ENCODE measurements at regions not wholly inside any gene's neighbourhood (a gene's known extent, or its start where the extent isn't known, plus 50 kb on each side); places are given as distances from the start of the nearest gene placed in this dataset.

DNA sequence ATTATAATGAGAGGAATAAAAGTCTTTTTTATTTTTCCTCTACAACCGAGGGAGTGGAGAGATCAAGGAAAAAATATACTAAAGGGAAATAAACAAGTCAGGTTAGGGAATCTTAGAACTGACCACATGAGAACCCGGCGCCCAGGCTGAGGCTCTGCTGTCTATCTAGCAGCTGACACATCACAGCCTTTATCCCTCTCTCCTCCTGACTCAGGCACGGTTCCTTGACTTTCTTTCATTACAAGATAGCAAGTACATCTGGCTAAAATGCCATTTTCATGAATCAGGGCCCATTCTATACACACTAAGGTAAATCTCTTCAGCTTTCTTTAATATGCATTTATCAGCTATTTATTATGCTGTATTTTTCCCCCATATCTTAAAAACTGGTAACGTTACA lies 296.0 kb downstream of the TMX3 start:
- TF ChIP-seq, protein P1, sequence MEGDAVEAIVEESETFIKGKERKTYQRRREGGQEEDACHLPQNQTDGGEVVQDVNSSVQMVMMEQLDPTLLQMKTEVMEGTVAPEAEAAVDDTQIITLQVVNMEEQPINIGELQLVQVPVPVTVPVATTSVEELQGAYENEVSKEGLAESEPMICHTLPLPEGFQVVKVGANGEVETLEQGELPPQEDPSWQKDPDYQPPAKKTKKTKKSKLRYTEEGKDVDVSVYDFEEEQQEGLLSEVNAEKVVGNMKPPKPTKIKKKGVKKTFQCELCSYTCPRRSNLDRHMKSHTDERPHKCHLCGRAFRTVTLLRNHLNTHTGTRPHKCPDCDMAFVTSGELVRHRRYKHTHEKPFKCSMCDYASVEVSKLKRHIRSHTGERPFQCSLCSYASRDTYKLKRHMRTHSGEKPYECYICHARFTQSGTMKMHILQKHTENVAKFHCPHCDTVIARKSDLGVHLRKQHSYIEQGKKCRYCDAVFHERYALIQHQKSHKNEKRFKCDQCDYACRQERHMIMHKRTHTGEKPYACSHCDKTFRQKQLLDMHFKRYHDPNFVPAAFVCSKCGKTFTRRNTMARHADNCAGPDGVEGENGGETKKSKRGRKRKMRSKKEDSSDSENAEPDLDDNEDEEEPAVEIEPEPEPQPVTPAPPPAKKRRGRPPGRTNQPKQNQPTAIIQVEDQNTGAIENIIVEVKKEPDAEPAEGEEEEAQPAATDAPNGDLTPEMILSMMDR (conservative IDR thresholded peaks at IDR 0.05): no peak
- no peak overlapping the region for H3K27ac ChIP-seq

DNA sequence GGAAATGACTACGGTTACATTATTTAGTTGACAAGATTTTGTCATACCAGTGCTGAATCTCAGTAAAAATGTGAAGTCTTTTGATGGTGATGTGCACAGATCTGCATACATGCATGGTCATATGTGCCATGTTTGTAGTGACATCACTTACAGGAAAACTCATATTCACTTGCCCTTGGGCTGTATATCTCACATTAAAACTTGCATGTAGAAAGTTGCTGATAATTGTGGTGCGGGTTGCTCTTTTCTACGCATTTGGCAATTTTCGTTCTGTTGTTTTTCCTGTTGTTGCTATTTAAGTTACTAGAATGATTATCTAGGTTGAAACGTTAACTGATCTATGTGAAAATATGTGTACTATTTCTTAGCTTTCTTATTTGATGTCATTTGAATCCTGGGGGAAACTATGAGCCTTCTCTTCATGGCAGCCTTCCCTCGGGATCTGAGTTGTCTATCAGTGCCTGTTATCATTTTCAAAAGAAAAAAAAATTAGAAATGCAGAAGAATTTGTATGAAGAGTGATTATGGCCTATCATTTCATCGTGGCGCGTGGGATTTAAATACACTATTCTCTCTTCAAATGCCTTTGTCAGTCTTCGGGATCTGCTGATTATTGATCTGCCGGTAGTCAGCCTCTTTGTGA lies 296.6 kb downstream of the TMX3 start:
- TF ChIP-seq, protein P1 (conservative IDR thresholded peaks at IDR 0.05): no peak
- H3K27ac ChIP-seq: no peak overlapping the region

DNA sequence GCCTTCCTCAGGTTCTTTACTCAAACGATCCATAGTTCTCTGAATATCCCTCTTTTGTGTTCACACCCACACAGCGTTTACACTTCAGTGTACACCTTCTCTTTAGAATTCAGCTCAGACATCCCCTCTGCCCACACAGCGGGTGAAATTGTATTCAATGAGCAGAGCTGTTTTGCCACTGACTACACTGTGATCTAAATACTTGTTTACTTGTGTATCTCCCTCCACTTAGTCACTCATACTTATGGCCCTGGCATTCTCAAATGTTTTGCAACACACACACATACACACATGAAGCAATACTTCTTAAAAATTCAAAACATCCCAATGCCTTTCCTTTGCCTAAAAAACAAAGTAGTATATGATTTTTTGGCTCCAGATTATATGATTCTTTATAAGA lies 297.1 kb downstream of the TMX3 start:
- TF ChIP-seq, protein P1 (conservative IDR thresholded peaks at IDR 0.05): no peak
- no peak overlapping the region for H3K27ac ChIP-seq

DNA sequence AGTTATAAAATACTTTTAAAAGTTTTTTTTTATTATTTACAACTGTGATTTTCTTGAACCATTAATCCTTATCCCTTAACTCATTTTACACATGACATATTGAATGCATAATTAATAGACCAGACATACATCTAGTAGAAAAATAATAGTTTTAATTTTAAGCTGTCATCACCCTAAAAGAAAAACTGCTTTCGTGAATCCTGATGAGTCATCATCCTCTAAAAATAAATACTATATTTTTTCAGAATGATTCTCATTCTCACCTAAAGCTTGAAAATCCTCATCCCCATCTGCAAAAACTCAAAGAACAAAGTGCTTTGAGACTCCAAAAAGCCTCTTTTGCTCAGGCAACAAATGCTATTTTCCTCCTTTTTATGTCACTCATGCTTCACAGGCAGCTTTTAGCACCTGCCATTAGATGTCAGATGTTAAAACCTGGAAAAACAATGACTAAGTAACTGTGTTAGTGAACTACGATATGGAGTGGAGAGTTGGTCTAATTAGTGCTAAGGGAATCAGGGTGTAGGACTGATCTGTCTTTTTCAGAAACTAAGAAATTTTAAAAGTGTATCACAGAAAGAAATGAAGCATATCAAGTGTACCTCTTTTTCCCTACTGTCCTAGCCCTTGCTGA lies 297.6 kb downstream of the TMX3 start:
- TF ChIP-seq, protein P1 (conservative IDR thresholded peaks at IDR 0.05): no peak
- no peak overlapping the region for H3K27ac ChIP-seq

DNA sequence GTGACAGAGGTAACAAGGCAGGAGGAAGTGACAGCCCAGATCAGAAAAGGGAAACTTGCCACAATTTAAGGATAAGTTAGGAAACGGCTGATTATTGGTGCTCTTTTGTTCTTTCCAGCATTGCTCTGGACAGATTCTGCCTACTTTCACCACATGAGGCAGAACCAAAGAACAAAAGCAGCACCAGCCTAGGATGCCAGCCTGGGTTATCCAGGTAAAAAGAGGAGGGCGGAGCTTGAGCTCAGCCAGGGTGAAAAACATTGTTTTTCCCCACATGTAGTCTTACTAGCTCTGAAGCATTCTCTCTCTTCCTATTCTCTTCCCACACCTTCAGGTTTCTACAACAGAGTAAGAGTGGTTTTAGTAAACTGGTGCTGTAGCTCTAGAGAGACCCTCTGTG lies 300.5 kb downstream of the TMX3 start:
- no peak overlapping the region for H3K27ac ChIP-seq

DNA sequence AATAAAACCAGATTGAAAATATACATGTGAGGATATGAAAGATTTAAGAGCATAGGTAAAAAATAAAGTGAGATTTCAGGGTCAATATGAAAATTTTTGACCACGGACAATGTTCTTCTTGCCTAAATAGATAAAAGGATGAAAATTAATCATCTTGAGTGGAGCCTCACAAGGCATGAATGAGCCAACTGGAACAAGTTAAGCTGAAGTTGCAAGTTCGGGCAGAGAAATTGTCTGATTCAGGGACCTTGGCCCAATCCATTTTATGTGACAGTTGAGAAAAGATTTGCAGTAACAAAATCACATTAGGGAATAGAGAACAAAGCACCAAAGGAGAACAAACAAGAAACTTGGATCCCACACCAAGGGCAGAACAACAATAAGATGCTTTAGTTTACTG lies 305.3 kb downstream of the TMX3 start:
- no peak overlapping the region for H3K27ac ChIP-seq
- TF ChIP-seq, protein P1 (conservative IDR thresholded peaks at IDR 0.05): no peak

More for the DNA sequence above, 300.5 kb downstream of the TMX3 start:
- TF ChIP-seq, protein P1 (conservative IDR thresholded peaks at IDR 0.05): no peak

DNA sequence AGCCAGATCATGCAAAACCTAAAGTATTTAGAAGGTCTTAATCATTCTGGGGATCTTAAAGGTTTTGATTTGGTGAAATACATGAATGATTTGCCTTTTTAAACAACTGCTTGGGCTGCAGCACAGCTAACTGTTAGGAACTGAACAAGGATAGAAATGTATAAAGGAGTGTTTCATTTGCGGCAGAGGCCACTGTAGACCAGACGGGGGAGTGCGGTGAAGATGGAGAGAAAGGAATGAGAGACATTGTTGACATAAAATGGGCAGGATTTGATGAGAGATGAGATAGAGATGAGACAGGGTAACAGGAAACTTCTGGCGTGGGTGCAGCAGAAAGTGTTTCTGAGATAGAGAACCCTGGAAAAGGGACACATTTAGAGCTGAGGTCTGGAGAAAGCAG lies 308.1 kb downstream of the TMX3 start:
- TF ChIP-seq, protein P1 (conservative IDR thresholded peaks at IDR 0.05): peak; percentile 65
- H3K27ac ChIP-seq: peak overlapping the region; percentile 53
